Loucy (cell line): ENCODE measurements at regions not wholly inside any gene's neighbourhood (a gene's known extent, or its start where the extent isn't known, plus 50 kb on each side); places are given as distances from the start of the nearest gene placed in this dataset.

Experiments
- H2AFZ ChIP-seq: fragments of 200-600 bp; sonication (generic); 2 replicates; pipeline ENCODE4 v1.6.0; 2016; ENCODE audit warnings: antibody characterized with exemption, mild to moderate bottlenecking, low read length, moderate library complexity
- H3F3A ChIP-seq: fragments of 200-600 bp; 2 replicates; pipeline ENCODE4 v1.6.0; 2016; ENCODE audit warnings: antibody characterized with exemption, low read depth, mild to moderate bottlenecking
- H3K27me3 ChIP-seq: fragments of 200-600 bp; sonication (generic); 2 replicates; pipeline ENCODE4 v1.6.1; 2014; ENCODE audit warnings: low read length, mild to moderate bottlenecking; ENCODE audit not compliant: insufficient read depth, poor library complexity, severe bottlenecking
- H3K36me3 ChIP-seq: fragments of 200-600 bp; sonication (generic); 2 replicates; pipeline ENCODE4 v1.6.1; 2016; ENCODE audit warnings: low read length; ENCODE audit not compliant: insufficient read depth
- H3K4me1 ChIP-seq: fragments of 200-600 bp; sonication (generic); 2 replicates; pipeline ENCODE4 v1.5.1; 2014; ENCODE audit warnings: low read length, mild to moderate bottlenecking; ENCODE audit not compliant: insufficient read depth, poor library complexity, severe bottlenecking
- H3K4me2 ChIP-seq: fragments of 200-600 bp; sonication (generic); 2 replicates; pipeline ENCODE4 v1.6.0; 2014; ENCODE audit warnings: antibody characterized with exemption, low read length, low read depth, mild to moderate bottlenecking; ENCODE audit not compliant: poor library complexity, severe bottlenecking
- H3K4me3 ChIP-seq: fragments of 200-600 bp; sonication (generic); 2 replicates; pipeline ENCODE4 v1.5.1; 2014; ENCODE audit warnings: low read length, mild to moderate bottlenecking, mixed read lengths; ENCODE audit not compliant: poor library complexity, severe bottlenecking
- H3K79me2 ChIP-seq: fragments of 200-600 bp; sonication (generic); 2 replicates; pipeline ENCODE4 v1.6.1; 2014; ENCODE audit warnings: low read length; ENCODE audit not compliant: insufficient read depth
- H3K9ac ChIP-seq: fragments of 200-600 bp; sonication (generic); 2 replicates; pipeline ENCODE4 v1.6.0; 2014; ENCODE audit warnings: mild to moderate bottlenecking, low read depth, low read length, moderate library complexity; ENCODE audit not compliant: poor library complexity, severe bottlenecking
- H3K9me2 ChIP-seq: fragments of 200-600 bp; sonication (generic); replicated peaks from 2 replicates; pipeline ENCODE4 v1.6.1; 2016; ENCODE audit warnings: low read depth, low read length, mixed read lengths
- H3K9me3 ChIP-seq: fragments of 200-600 bp; sonication (generic); 2 replicates; pipeline ENCODE4 v1.6.1; 2014; ENCODE audit warnings: mild to moderate bottlenecking, antibody characterized with exemption, low read length, low read depth; ENCODE audit not compliant: insufficient read depth
- H4K20me1 ChIP-seq: fragments of 200-600 bp; sonication (generic); 2 replicates; pipeline ENCODE4 v1.6.0; 2014; ENCODE audit warnings: antibody characterized with exemption, low read length, mild to moderate bottlenecking; ENCODE audit not compliant: insufficient read depth, poor library complexity, severe bottlenecking
- CTCF ChIP-seq: fragments of 200-600 bp; sonication (generic); conservative IDR thresholded peaks from 2 replicates; pipeline ENCODE4 v1.5.1; 2014; ENCODE audit warnings: mild to moderate bottlenecking, antibody characterized with exemption, low read length
- EZH2phosphoT487 ChIP-seq: fragments of 200-600 bp; IDR thresholded peaks from 2 replicates; pipeline ENCODE4 v1.6.1; 2018; ENCODE audit warnings: antibody characterized with exemption, mild to moderate bottlenecking, moderate library complexity, borderline replicate concordance

- no peaks in the 10 kb centered on the region for H3K4me1 ChIP-seq
- no peaks in the 10 kb centered on the region for H3K36me3 ChIP-seq
- H4K20me1 ChIP-seq = no peaks in the 10 kb centered on the region
- no peaks in the 10 kb centered on the region for H3K9me2 ChIP-seq
- TF ChIP-seq CTCF (no peak), EZH2phosphoT487 (no peak)
- H3F3A ChIP-seq = no peaks in the 10 kb centered on the region
- no peak overlapping the region for H2AFZ ChIP-seq
- H3K27me3 ChIP-seq = no peaks in the 10 kb centered on the region
- no peaks in the 10 kb centered on the region for H3K9me3 ChIP-seq
- no peak overlapping the region for H3K4me2 ChIP-seq
- no peaks in the 10 kb centered on the region for H3K79me2 ChIP-seq
- no peak overlapping the region for H3K4me3 ChIP-seq
- H3K9ac ChIP-seq = no peak overlapping the region
Observed at GRCh38 chr3:117193390-117193789, 483.8 kb downstream of the TUSC7 start.

DNA sequence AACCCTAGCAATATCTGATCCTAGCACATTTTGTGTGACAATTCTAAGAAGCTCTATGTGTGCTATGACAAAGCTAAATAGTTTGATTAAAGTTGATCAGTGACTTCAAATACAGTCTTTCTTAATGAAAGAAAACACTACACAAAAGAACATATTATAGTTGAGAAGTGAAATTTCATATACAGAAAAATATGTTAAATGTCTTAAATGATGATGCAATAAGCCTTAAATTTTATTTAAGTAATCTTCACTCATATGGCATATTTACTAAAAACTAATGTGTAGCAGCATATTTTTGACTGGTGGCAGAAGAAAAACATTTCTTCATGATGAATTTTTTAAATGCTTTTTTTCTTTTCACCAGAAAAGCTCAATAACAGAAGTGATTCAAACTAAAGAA lies 485.5 kb downstream of the TUSC7 start:
- Histone ChIP-seq H3K4me3 (no peak overlapping the region), H3K4me1 (no peaks in the 10 kb centered on the region), H3K4me2 (no peak overlapping the region), H3K9ac (no peak overlapping the region), H3K9me2 (no peaks in the 10 kb centered on the region), H3K27me3 (no peaks in the 10 kb centered on the region), H2AFZ (no peak overlapping the region), H3K9me3 (no peaks in the 10 kb centered on the region), H3K79me2 (no peaks in the 10 kb centered on the region), H4K20me1 (no peaks in the 10 kb centered on the region), H3F3A (no peaks in the 10 kb centered on the region), H3K36me3 (no peaks in the 10 kb centered on the region)
- no peak for TF ChIP-seq CTCF

DNA sequence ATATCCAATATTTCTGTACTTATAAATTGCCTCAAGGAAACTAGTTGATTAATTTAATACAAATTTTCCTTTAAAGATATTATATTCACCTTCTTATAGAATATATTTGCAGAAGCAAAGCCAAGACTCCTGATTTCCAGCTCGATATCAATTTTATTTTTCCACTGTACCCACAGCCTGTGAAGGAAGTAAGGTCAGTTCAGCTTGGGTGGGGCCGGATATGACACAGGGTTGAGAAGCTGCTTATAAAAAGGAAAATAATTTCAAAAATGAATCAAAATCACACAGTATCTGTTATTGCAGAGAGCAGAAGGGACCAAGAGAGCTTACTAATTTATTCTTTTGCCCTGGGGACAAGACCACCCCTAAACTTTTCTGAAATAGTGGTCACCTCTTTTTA lies 491.4 kb downstream of the TUSC7 start:
- TF ChIP-seq CTCF = no peak
- no peak for TF ChIP-seq EZH2phosphoT487
- H3K27me3 ChIP-seq = no peaks in the 10 kb centered on the region
- no peak overlapping the region for H3K4me3 ChIP-seq
- no peaks in the 10 kb centered on the region for H3F3A ChIP-seq
- no peaks in the 10 kb centered on the region for H3K36me3 ChIP-seq
- no peak overlapping the region for H2AFZ ChIP-seq
- no peaks in the 10 kb centered on the region for H3K79me2 ChIP-seq
- H3K9me2 ChIP-seq = no peaks in the 10 kb centered on the region
- H3K9me3 ChIP-seq = no peaks in the 10 kb centered on the region
- no peaks in the 10 kb centered on the region for H3K4me1 ChIP-seq
- H3K9ac ChIP-seq = no peak overlapping the region
- H4K20me1 ChIP-seq = no peaks in the 10 kb centered on the region
- H3K4me2 ChIP-seq = no peak overlapping the region
